LNCaP clone FGC (cell line): ENCODE measurements at regions not wholly inside any gene's neighbourhood (a gene's known extent, or its start where the extent isn't known, plus 50 kb on each side); places are given as distances from the start of the nearest gene placed in this dataset.

ENCODE experiments used
- DNase-seq: peaks from one replicate; pipeline ENCODE4 v3.0.0-alpha.2; 2011; ENCODE audit warnings: low read depth
- H3K4me3 ChIP-seq: 2 replicates; pipeline ENCODE4 v1.5.1; 2011; ENCODE audit warnings: mild to moderate bottlenecking, low read depth, low read length, control low read depth
- CTCF ChIP-seq: IDR thresholded peaks from 2 replicates; pipeline ENCODE4 v1.5.1; 2012; ENCODE audit warnings: mild to moderate bottlenecking; ENCODE audit not compliant: control insufficient read depth, insufficient read depth; ENCODE audit errors: extremely low read depth

- TF ChIP-seq CTCF, result no peak
- no peak for DNase-seq
- no peak overlapping the region for H3K4me3 ChIP-seq
These were observed 78.9 kb upstream of the COP1 start for GRCh38 chr1:176285996-176286395.

- no peak for DNase-seq
- H3K4me3 ChIP-seq, result no peak overlapping the region
- TF ChIP-seq CTCF, result no peak
These were observed 64.5 kb upstream of the COP1 start for GRCh38 chr1:176271572-176271971.
